A673 (cell line): ENCODE measurements at regions not wholly inside any gene's neighbourhood (a gene's known extent, or its start where the extent isn't known, plus 50 kb on each side); places are given as distances from the start of the nearest gene placed in this dataset.

Source experiments
- BruUV-seq: library from RNA; stranded (reverse); fragments of 400-500 nt; replicated peaks from 2 replicates; lab custom pipeline; 2021; lab: Mats Ljungman, UMichigan
- CTCF ChIA-PET: fragments of 300-600 bp; sonication (Branson Sonifier 250); formaldehyde crosslinking; loops from one replicate; lab custom pipeline; 2022; ENCODE audit warnings: antibody characterized with exemption; lab: Charles Lee
- POLR2A ChIA-PET: fragments of 300-600 bp; sonication (Branson Sonifier 250); formaldehyde crosslinking; loops from one replicate; lab custom pipeline; 2022; ENCODE audit warnings: antibody characterized with exemption; ENCODE audit not compliant: low non-redundant PET; lab: Charles Lee
- DNase-seq: peaks from one replicate; pipeline ENCODE4 v3.0.0-alpha.2; 2015; ENCODE audit warnings: low spot score
- H3K27ac ChIP-seq: fragments of 200-600 bp; sonication (generic); 2 replicates; pipeline ENCODE4 v1.5.1; 2016; ENCODE audit warnings: mixed run types, low read depth, mild to moderate bottlenecking, mixed read lengths, antibody characterized with exemption, low read length; ENCODE audit not compliant: poor library complexity, severe bottlenecking
- H3K27me3 ChIP-seq: fragments of 200-600 bp; sonication (generic); replicated peaks from 2 replicates; pipeline ENCODE4 v1.6.1; 2017; ENCODE audit warnings: mixed run types, low read depth, mild to moderate bottlenecking, mixed read lengths, antibody characterized with exemption, low read length; ENCODE audit not compliant: insufficient read depth, poor library complexity
- H3K36me3 ChIP-seq: fragments of 200-600 bp; sonication (generic); 2 replicates; pipeline ENCODE4 v1.6.1; 2016; ENCODE audit warnings: mixed run types, mild to moderate bottlenecking, mixed read lengths, antibody characterized with exemption, low read length; ENCODE audit not compliant: insufficient read depth, poor library complexity, severe bottlenecking
- H3K4me1 ChIP-seq: fragments of 200-600 bp; sonication (generic); 2 replicates; pipeline ENCODE4 v1.6.1; 2017; ENCODE audit warnings: mixed run types, mild to moderate bottlenecking, mixed read lengths, antibody characterized with exemption, low read length; ENCODE audit not compliant: insufficient read depth, poor library complexity, severe bottlenecking
- H3K4me3 ChIP-seq: fragments of 200-600 bp; sonication (generic); 2 replicates; pipeline ENCODE4 v1.5.1; 2016; ENCODE audit warnings: low read depth, mixed run types, mild to moderate bottlenecking, mixed read lengths, low read length; ENCODE audit not compliant: poor library complexity, severe bottlenecking
- H3K9me3 ChIP-seq: fragments of 200-600 bp; sonication (generic); 2 replicates; pipeline ENCODE4 v1.6.1; 2016; ENCODE audit warnings: mixed run types, low read depth, mild to moderate bottlenecking, mixed read lengths, antibody characterized with exemption, low read length; ENCODE audit not compliant: poor library complexity, severe bottlenecking
- EZH2 ChIP-seq: fragments of 200-600 bp; sonication (generic); IDR thresholded peaks from 2 replicates; pipeline ENCODE4 v1.6.1; 2017; ENCODE audit warnings: borderline replicate concordance, low read depth, mild to moderate bottlenecking, mixed read lengths, antibody characterized with exemption, low read length; ENCODE audit not compliant: poor library complexity, severe bottlenecking
- intact Hi-C: fragments of 100-400 bp; cut with micrococcal nuclease; formaldehyde crosslinking; loops from one replicate; pipeline ENCODE4 v1.10.0; 2022; ENCODE audit not compliant: unreplicated experiment
- TF ChIP-seq, protein P1 (sequence below): fragments of 300-800, 200-600 bp; sonication (generic); conservative IDR thresholded peaks from 2 replicates; pipeline ENCODE4 v1.5.1; 2017; ENCODE audit warnings: low read depth, mild to moderate bottlenecking, antibody characterized with exemption, low read length, moderate library complexity, mixed read lengths

DNA sequence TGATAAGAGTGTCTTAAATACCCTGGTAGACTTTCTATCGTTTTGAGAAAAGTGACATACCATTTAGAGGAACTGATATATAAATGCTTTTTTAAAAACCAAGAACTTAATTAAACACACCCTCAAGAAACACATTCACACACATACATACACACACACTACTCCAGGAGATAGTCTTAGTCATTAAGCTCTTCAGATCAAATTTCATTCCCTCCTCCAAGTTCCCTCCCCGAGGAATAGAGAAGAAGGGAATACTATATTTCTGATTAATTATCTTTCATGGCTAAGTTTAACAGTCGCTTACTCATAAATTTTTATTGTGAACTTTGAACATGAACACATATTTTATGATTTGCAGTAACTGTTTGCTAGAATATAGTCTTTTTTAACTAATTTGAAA lies 1109.5 kb downstream of the SLITRK1 start:
- no TSS peak for BruUV-seq
- CTCF ChIA-PET, result no interaction called here
- no peak overlapping the region for H3K27ac ChIP-seq
- intact Hi-C loops, result no loop called here
- TF ChIP-seq, protein P1, sequence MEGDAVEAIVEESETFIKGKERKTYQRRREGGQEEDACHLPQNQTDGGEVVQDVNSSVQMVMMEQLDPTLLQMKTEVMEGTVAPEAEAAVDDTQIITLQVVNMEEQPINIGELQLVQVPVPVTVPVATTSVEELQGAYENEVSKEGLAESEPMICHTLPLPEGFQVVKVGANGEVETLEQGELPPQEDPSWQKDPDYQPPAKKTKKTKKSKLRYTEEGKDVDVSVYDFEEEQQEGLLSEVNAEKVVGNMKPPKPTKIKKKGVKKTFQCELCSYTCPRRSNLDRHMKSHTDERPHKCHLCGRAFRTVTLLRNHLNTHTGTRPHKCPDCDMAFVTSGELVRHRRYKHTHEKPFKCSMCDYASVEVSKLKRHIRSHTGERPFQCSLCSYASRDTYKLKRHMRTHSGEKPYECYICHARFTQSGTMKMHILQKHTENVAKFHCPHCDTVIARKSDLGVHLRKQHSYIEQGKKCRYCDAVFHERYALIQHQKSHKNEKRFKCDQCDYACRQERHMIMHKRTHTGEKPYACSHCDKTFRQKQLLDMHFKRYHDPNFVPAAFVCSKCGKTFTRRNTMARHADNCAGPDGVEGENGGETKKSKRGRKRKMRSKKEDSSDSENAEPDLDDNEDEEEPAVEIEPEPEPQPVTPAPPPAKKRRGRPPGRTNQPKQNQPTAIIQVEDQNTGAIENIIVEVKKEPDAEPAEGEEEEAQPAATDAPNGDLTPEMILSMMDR, result no peak
- no peak for TF ChIP-seq EZH2
- H3K27me3 ChIP-seq, result no peaks in the 10 kb centered on the region
- H3K9me3 ChIP-seq, result no peaks in the 10 kb centered on the region
- DNase-seq, result peak; percentile 14
- no peaks in the 10 kb centered on the region for H3K36me3 ChIP-seq
- H3K4me1 ChIP-seq, result peaks cover 6% of the 10 kb centered on the region
- H3K4me3 ChIP-seq, result no peak overlapping the region
- POLR2A ChIA-PET, result no interaction called here

DNA sequence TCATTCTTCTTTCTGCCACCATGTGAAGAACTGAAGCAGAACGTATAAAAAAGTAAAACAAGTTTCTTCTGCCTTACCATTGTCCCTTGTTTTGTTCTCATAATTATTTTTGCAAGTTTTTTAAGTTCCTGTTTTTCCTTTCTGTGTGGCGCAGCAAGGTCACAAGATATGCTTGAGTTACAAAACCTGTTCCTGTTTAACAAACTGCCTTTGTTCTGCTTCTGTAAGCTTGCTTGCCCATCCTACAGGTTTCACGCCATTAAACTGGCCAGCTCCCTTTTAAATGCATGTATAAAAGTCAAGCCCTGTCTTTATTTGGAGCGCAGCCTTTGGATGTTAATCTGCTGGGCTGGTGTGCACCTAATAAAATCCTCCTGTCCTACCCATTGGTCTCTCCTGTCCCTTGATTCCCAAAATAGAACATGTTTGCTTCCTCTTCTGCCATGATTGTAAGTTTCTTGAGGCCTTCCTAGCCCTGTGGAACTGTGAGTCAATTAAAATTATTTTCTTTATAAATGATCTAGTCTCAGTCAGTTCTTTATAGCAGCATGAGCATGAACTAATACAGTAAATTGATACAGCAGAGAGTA lies 1115.4 kb downstream of the SLITRK1 start:
- H3K27ac ChIP-seq, result no peak overlapping the region
- no peaks in the 10 kb centered on the region for H3K4me1 ChIP-seq
- BruUV-seq, result no TSS peak
- no peak for DNase-seq
- TF ChIP-seq, protein P1, result no peak
- CTCF ChIA-PET, result no interaction called here
- H3K4me3 ChIP-seq, result no peak overlapping the region
- H3K9me3 ChIP-seq, result no peaks in the 10 kb centered on the region
- H3K27me3 ChIP-seq, result no peaks in the 10 kb centered on the region
- POLR2A ChIA-PET, result no interaction called here
- H3K36me3 ChIP-seq, result no peaks in the 10 kb centered on the region
- intact Hi-C loops, result no loop called here

DNA sequence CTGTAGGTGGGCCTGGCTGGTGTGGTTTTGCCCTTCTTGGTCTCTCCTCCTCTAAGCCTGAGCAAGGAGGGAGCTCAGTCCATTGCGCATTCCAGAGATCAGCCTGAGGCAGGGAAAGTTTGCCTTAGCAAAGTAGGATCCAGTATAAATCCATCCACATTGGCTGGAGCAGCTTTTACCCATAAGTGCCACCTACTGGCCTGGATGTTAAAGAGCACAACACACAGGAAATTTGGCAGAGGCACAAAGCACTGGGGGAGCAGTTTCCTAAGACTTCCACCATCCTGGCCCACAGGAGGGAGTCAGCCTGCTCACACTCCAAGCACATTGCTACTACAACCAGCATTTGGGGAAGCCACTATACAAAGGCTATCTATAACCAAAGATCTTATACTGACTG lies 1124.2 kb downstream of the SLITRK1 start:
- intact Hi-C loops, result no loop called here
- POLR2A ChIA-PET, result no interaction called here

More for the DNA sequence above, 1124.2 kb downstream of the SLITRK1 start:
- Histone ChIP-seq H3K36me3 (no peaks in the 10 kb centered on the region), H3K27me3 (no peaks in the 10 kb centered on the region), H3K27ac (no peak overlapping the region), H3K4me3 (no peak overlapping the region), H3K4me1 (no peaks in the 10 kb centered on the region), H3K9me3 (no peaks in the 10 kb centered on the region)
- CTCF ChIA-PET, result no interaction called here
- no TSS peak for BruUV-seq
- TF ChIP-seq, protein P1, result peak; percentile 41
- no peak for TF ChIP-seq EZH2
- peak; percentile 50 for DNase-seq
